Ascending aorta (tissue), 2 donors: ENCODE measurements at regions not wholly inside any gene's neighbourhood (a gene's known extent, or its start where the extent isn't known, plus 50 kb on each side); places are given as distances from the start of the nearest gene placed in this dataset.

Source experiments
- DNase-seq, 2 donors: peaks; one replicate each; pipeline ENCODE4 v3.0.0-alpha.2; 2019; ENCODE audit warnings: low spot score in 2 of 2
- H3K27ac ChIP-seq, 2 donors: fragments of 200-600 bp; sonication (generic); one replicate each; pipeline ENCODE4 v1.5.1; 2016 to 2017; ENCODE audit warnings: mild to moderate bottlenecking in 1 of 2
- H3K27me3 ChIP-seq: fragments of 200-600 bp; sonication (generic); one replicate; pipeline ENCODE4 v1.5.1; 2017
- H3K36me3 ChIP-seq, 2 donors: fragments of 200-600 bp; sonication (generic); one replicate each; pipeline ENCODE4 v1.5.1; 2016
- H3K4me1 ChIP-seq, 2 donors: fragments of 200-600 bp; sonication (generic); one replicate each; pipeline ENCODE4 v1.5.1; 2016 to 2017; ENCODE audit warnings: mild to moderate bottlenecking in 1 of 2
- H3K4me3 ChIP-seq, 2 donors: fragments of 200-600 bp; sonication (generic); one replicate each; pipeline ENCODE4 v1.5.1; 2016 to 2017; ENCODE audit warnings: mild to moderate bottlenecking in 1 of 2
- H3K9me3 ChIP-seq, 2 donors: fragments of 200-600 bp; sonication (generic); one replicate each; pipeline ENCODE4 v1.5.1; 2016
- intact Hi-C: fragments of 100-400 bp; cut with DNase I; formaldehyde crosslinking; loops from one replicate; pipeline ENCODE4 v1.15.1; 2023
- TF ChIP-seq, protein P1 (sequence below), 3 experiments: fragments of 200-600 bp in 2 of 3; fragments of 450-650 bp in 1 of 3; sonication (generic) in 2 of 3; IDR thresholded peaks; one replicate each; pipeline ENCODE4 v1.5.1; 2016 to 2019; ENCODE audit warnings: antibody characterized with exemption in 3 of 3, mild to moderate bottlenecking in 1 of 3, moderate library complexity in 1 of 3

GRCh38 chr2:217623281-217623912 lies 379.4 kb downstream of the TNS1 start:
- no peaks in the 10 kb centered on the region for H3K9me3 ChIP-seq
- H3K4me1 ChIP-seq = peaks cover 2 to 10% of the 10 kb centered on the region in 2 donors
- DNase-seq = no peak
- no peak overlapping the region for H3K4me3 ChIP-seq
- TF ChIP-seq, protein P1, sequence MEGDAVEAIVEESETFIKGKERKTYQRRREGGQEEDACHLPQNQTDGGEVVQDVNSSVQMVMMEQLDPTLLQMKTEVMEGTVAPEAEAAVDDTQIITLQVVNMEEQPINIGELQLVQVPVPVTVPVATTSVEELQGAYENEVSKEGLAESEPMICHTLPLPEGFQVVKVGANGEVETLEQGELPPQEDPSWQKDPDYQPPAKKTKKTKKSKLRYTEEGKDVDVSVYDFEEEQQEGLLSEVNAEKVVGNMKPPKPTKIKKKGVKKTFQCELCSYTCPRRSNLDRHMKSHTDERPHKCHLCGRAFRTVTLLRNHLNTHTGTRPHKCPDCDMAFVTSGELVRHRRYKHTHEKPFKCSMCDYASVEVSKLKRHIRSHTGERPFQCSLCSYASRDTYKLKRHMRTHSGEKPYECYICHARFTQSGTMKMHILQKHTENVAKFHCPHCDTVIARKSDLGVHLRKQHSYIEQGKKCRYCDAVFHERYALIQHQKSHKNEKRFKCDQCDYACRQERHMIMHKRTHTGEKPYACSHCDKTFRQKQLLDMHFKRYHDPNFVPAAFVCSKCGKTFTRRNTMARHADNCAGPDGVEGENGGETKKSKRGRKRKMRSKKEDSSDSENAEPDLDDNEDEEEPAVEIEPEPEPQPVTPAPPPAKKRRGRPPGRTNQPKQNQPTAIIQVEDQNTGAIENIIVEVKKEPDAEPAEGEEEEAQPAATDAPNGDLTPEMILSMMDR (IDR thresholded peaks at IDR 0.05) = no peak
- intact Hi-C loops = no loop called here
- H3K36me3 ChIP-seq = peaks cover 0 to 11% of the 10 kb centered on the region in 2 donors
- no peak overlapping the region for H3K27ac ChIP-seq
- no peaks in the 10 kb centered on the region for H3K27me3 ChIP-seq

DNA sequence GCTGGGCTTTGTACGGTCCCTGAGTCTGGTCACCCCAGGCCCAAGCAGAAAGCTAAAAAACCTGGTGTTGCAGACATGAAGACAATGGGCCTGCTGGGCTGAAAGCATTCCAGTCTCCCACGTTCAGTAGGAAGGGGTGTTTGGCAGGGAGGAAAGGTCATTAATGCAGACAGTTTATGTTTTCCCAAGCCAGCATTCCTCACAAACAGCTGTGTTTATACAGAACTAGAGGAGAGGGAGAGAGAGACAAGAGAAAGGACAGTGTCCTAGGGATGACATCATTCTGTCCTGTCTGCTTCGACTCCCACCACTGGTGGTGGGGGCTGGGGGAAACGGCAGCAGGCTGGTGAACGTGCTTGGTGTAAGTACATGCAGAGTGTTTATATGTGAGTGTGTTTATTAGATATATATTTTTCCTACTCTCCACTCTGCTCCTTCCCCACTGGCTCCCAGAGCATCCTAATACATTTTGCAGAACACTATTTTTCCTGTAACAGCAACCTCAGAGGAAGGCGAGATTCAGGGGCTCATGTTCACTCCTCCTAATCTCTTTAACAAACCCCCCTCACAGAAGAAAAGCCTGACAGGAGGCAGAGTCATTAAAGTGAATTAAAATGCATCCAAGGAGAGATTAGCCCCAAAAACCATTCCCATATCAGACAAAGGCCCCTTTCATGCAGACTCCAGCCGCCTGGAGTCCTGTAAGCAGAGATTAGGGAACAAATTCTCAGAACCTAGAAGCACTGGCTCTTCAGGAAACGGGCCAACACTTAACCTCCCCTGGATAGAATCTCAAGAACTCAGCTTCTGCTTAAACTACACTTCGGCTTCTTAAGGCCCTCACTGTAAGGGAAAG lies 380.4 kb downstream of the TNS1 start:
- DNase-seq = no peak
- Histone ChIP-seq H3K27ac (no peak overlapping the region), H3K36me3 (peaks cover 0 to 11% of the 10 kb centered on the region in 2 donors), H3K4me1 (peaks cover 0 to 6% of the 10 kb centered on the region in 2 donors), H3K9me3 (no peaks in the 10 kb centered on the region), H3K4me3 (no peak overlapping the region), H3K27me3 (no peaks in the 10 kb centered on the region)
- intact Hi-C loops = no loop called here
- TF ChIP-seq, protein P1 (IDR thresholded peaks at IDR 0.05) = no peak

DNA sequence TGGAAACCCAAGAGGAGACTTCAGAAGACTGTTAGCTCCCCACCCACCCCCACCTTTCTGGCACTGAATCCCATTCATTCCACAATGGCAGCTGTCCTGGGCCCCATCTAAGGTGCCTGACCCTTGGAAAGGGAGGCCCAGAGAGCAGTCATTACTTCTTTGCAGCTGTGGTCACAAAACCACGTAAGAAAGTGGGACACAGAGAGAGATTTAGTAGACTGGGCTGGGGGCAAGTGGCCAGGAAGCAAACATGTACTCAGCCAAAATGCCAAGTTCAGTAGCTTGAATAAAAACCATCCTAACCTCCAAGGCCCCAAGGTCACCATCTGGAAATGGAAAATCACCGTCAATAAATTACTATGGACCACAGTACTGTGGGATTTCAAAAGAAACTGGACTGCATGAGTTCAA lies 381.4 kb downstream of the TNS1 start:
- H3K27me3 ChIP-seq = no peaks in the 10 kb centered on the region
- H3K4me1 ChIP-seq = peaks cover 0 to 6% of the 10 kb centered on the region in 2 donors
- no peak for DNase-seq
- intact Hi-C loops = no loop called here
- no peaks in the 10 kb centered on the region for H3K9me3 ChIP-seq
- H3K4me3 ChIP-seq = no peak overlapping the region
- TF ChIP-seq, protein P1 (IDR thresholded peaks at IDR 0.05) = no peak
- H3K36me3 ChIP-seq = peaks cover 0 to 11% of the 10 kb centered on the region in 2 donors
- no peak overlapping the region for H3K27ac ChIP-seq

DNA sequence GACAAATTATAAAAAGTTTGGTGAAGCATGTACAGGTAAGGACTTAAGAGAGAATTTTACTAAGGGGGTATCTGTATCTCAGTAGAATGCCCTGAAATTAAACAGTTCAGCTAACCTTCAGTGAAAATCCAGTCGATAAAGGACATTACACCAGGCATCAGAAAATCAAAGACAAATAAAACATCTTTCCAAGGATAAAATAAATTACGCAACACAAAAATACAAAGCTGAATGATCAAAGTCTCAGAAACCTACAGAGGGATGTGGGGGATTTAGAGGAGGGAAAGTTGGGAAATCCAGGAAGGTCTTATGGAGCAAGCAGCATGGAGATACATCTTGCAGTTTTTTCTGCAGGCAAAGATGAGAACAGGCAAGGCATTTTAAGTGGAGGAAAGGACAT lies 384.1 kb downstream of the TNS1 start:
- TF ChIP-seq, protein P1 (IDR thresholded peaks at IDR 0.05) = no peak

GRCh38 chr2:217617616-217618022 lies 385.2 kb downstream of the TNS1 start:
- H3K9me3 ChIP-seq = no peaks in the 10 kb centered on the region
- TF ChIP-seq, protein P1 (IDR thresholded peaks at IDR 0.05) = no peak
- H3K27me3 ChIP-seq = no peaks in the 10 kb centered on the region
- H3K36me3 ChIP-seq = peaks cover 0 to 11% of the 10 kb centered on the region in 2 donors
- DNase-seq = no peak
- H3K4me3 ChIP-seq = no peak overlapping the region
- intact Hi-C loops = no loop called here
- peaks cover 0 to 1% of the 10 kb centered on the region in 2 donors for H3K4me1 ChIP-seq
- H3K27ac ChIP-seq = no peak overlapping the region

More for the DNA sequence above, 384.1 kb downstream of the TNS1 start:
- H3K27me3 ChIP-seq = no peaks in the 10 kb centered on the region
- intact Hi-C loops = no loop called here
- H3K9me3 ChIP-seq = no peaks in the 10 kb centered on the region
- no peak for DNase-seq
- H3K4me3 ChIP-seq = no peak overlapping the region
- H3K27ac ChIP-seq = no peak overlapping the region
- H3K4me1 ChIP-seq = peaks cover 0 to 3% of the 10 kb centered on the region in 2 donors
- peaks cover 0 to 11% of the 10 kb centered on the region in 2 donors for H3K36me3 ChIP-seq
